ENCODE measurements at regions not wholly inside any gene's neighbourhood (a gene's known extent, or its start where the extent isn't known, plus 50 kb on each side); places are given as distances from the start of the nearest gene placed in this dataset.

GRCh38 chr6:113406048-113406695 is 451.0 kb upstream of the MARCKS start:
- no peak for TF ChIP-seq CTCF (IDR thresholded peaks at IDR 0.05)
- H3K4me3 ChIP-seq (ENCODE audit: low read depth, low read length): no peak overlapping the region
- H3K79me2 ChIP-seq: no peaks in the 10 kb centered on the region
- H3K27me3 ChIP-seq (ENCODE audit: control insufficient read depth, insufficient read depth, low read length): no peaks in the 10 kb centered on the region
- no peak overlapping the region for H3K4me2 ChIP-seq (ENCODE audit: low read length)
- no peaks in the 10 kb centered on the region for H3K36me3 ChIP-seq (ENCODE audit: control insufficient read depth, insufficient read depth, low read length)
- no peak overlapping the region for H3K27ac ChIP-seq
- no peak overlapping the region for H2AFZ ChIP-seq
- no peaks in the 10 kb centered on the region for H3K4me1 ChIP-seq
- H3K9me3 ChIP-seq (ENCODE audit: control insufficient read depth, low read length): no peaks in the 10 kb centered on the region
- no peak overlapping the region for H3K9ac ChIP-seq

GRCh38 chr6:113411011-113411410 is 446.1 kb upstream of the MARCKS start:
- Histone ChIP-seq H3K4me3 (ENCODE audit: low read depth, low read length) (no peak overlapping the region), H3K9ac (no peak overlapping the region), H3K4me2 (ENCODE audit: low read length) (no peak overlapping the region), H3K79me2 (no peaks in the 10 kb centered on the region), H3K9me3 (ENCODE audit: control insufficient read depth, low read length) (no peaks in the 10 kb centered on the region), H3K36me3 (ENCODE audit: control insufficient read depth, insufficient read depth, low read length) (no peaks in the 10 kb centered on the region), H2AFZ (no peak overlapping the region), H3K4me1 (no peaks in the 10 kb centered on the region), H3K27me3 (ENCODE audit: control insufficient read depth, insufficient read depth, low read length) (no peaks in the 10 kb centered on the region), H3K27ac (no peak overlapping the region)
- TF ChIP-seq CTCF (IDR thresholded peaks at IDR 0.05): no peak

GRCh38 chr6:113412589-113413357 is 444.4 kb upstream of the MARCKS start:
- Histone ChIP-seq H3K36me3 (ENCODE audit: control insufficient read depth, insufficient read depth, low read length) (no peaks in the 10 kb centered on the region), H3K9me3 (ENCODE audit: control insufficient read depth, low read length) (no peaks in the 10 kb centered on the region), H3K4me3 (ENCODE audit: low read depth, low read length) (no peak overlapping the region), H2AFZ (no peak overlapping the region), H3K79me2 (no peaks in the 10 kb centered on the region), H3K27ac (no peak overlapping the region), H3K9ac (no peak overlapping the region), H3K4me1 (no peaks in the 10 kb centered on the region), H3K27me3 (ENCODE audit: control insufficient read depth, insufficient read depth, low read length) (no peaks in the 10 kb centered on the region), H3K4me2 (ENCODE audit: low read length) (no peak overlapping the region)
- no peak for TF ChIP-seq CTCF (IDR thresholded peaks at IDR 0.05)

- Histone ChIP-seq H3K4me1 (no peaks in the 10 kb centered on the region), H3K36me3 (ENCODE audit: control insufficient read depth, insufficient read depth, low read length) (no peaks in the 10 kb centered on the region), H3K9me3 (ENCODE audit: control insufficient read depth, low read length) (no peaks in the 10 kb centered on the region), H3K79me2 (no peaks in the 10 kb centered on the region), H2AFZ (no peak overlapping the region), H3K9ac (no peak overlapping the region), H3K4me2 (ENCODE audit: low read length) (no peak overlapping the region), H3K27ac (no peak overlapping the region), H3K27me3 (ENCODE audit: control insufficient read depth, insufficient read depth, low read length) (no peaks in the 10 kb centered on the region), H3K4me3 (ENCODE audit: low read depth, low read length) (no peak overlapping the region)
- peak; percentile 52 for TF ChIP-seq CTCF (IDR thresholded peaks at IDR 0.05)
Measured at GRCh38 chr6:113414511-113414910, 442.6 kb upstream of the MARCKS start.
